Mucosa of rectum (tissue), 2 donors: ENCODE measurements at regions not wholly inside any gene's neighbourhood (a gene's known extent, or its start where the extent isn't known, plus 50 kb on each side); places are given as distances from the start of the nearest gene placed in this dataset.
A peak's percentile ranks its signal among the peaks of the same experiment; 100 is the strongest.
"Not testable (repeated sequence)": the region's sequence is repeated elsewhere in the genome, so short reads cannot be mapped to it uniquely, and the experiment has no call there.

Source experiments
- H3K27ac ChIP-seq, 2 donors: one replicate each; pipeline ENCODE4 v1.7.0; 2013; ENCODE audit warnings: inconsistent platforms in 2 of 2, low read depth in 2 of 2, low read length in 2 of 2
- H3K27me3 ChIP-seq, 2 donors: one replicate each; pipeline ENCODE4 v1.7.0; 2013; ENCODE audit warnings: low read length in 2 of 2; ENCODE audit not compliant: control insufficient read depth in 2 of 2, insufficient read depth in 2 of 2
- H3K36me3 ChIP-seq, 2 donors: one replicate each; pipeline ENCODE4 v1.7.0; 2013; ENCODE audit warnings: low read length in 2 of 2; ENCODE audit not compliant: control insufficient read depth in 2 of 2, insufficient read depth in 2 of 2
- H3K4me1 ChIP-seq, 2 donors: one replicate each; pipeline ENCODE4 v1.7.0; 2013; ENCODE audit warnings: low read length in 2 of 2, mild to moderate bottlenecking in 1 of 2; ENCODE audit not compliant: control insufficient read depth in 2 of 2, insufficient read depth in 2 of 2
- H3K4me3 ChIP-seq, 2 donors: one replicate each; pipeline ENCODE4 v1.7.0; 2013; ENCODE audit warnings: low read length in 2 of 2
- H3K9ac ChIP-seq, 2 donors: one replicate each; pipeline ENCODE4 v1.7.0; 2013; ENCODE audit warnings: low read length in 2 of 2, low read depth in 1 of 2, mild to moderate bottlenecking in 1 of 2
- H3K9me3 ChIP-seq, 2 donors: one replicate each; pipeline ENCODE4 v1.7.0; 2013; ENCODE audit warnings: low read length in 2 of 2; ENCODE audit not compliant: control insufficient read depth in 2 of 2
- donor health status: healthy.
- donor health status: Normal muscosa, but diverticular disease.

GRCh38 chr4:25981749-25982148 is 67.7 kb downstream of the SMIM20 start:
- Histone ChIP-seq H3K9me3 (no peaks in the 10 kb centered on the region), H3K36me3 (no peaks in the 10 kb centered on the region), H3K27me3 (no peaks in the 10 kb centered on the region), H3K4me1 (no peaks in the 10 kb centered on the region), H3K4me3 (no peak overlapping the region), H3K27ac (no peak overlapping the region), H3K9ac (no peak overlapping the region)

- peaks cover 0 to 2% of the 10 kb centered on the region in 2 donors for H3K4me1 ChIP-seq
- H3K9ac ChIP-seq, result no peak overlapping the region
- H3K27me3 ChIP-seq, result no peaks in the 10 kb centered on the region
- H3K27ac ChIP-seq, result no peak overlapping the region
- no peaks in the 10 kb centered on the region for H3K9me3 ChIP-seq
- no peaks in the 10 kb centered on the region for H3K36me3 ChIP-seq
- H3K4me3 ChIP-seq, result no peak overlapping the region
Measured at GRCh38 chr4:25982962-25983361, 68.9 kb downstream of the SMIM20 start.

GRCh38 chr4:25984266-25984665 is 70.2 kb downstream of the SMIM20 start:
- Histone ChIP-seq H3K4me3 (no peak overlapping the region), H3K9me3 (no peaks in the 10 kb centered on the region), H3K27me3 (no peaks in the 10 kb centered on the region), H3K36me3 (no peaks in the 10 kb centered on the region), H3K9ac (no peak overlapping the region), H3K4me1 (peaks cover 2 to 3% of the 10 kb centered on the region in 2 donors), H3K27ac (no peak overlapping the region)

- Histone ChIP-seq H3K27ac (peak overlapping the region in 1 of 2 donors; percentile 24), H3K36me3 (no peaks in the 10 kb centered on the region), H3K4me3 (no peak overlapping the region), H3K4me1 (peaks cover 2 to 3% of the 10 kb centered on the region in 2 donors), H3K27me3 (no peaks in the 10 kb centered on the region), H3K9me3 (no peaks in the 10 kb centered on the region), H3K9ac (no peak overlapping the region)
Measured at GRCh38 chr4:25984796-25985195, 70.8 kb downstream of the SMIM20 start.

GRCh38 chr4:25986807-25987206 is 72.8 kb downstream of the SMIM20 start:
- H3K36me3 ChIP-seq, result no peaks in the 10 kb centered on the region
- no peak overlapping the region for H3K4me3 ChIP-seq
- H3K27ac ChIP-seq, result no peak overlapping the region
- H3K9ac ChIP-seq, result no peak overlapping the region
- no peaks in the 10 kb centered on the region for H3K27me3 ChIP-seq
- H3K9me3 ChIP-seq, result no peaks in the 10 kb centered on the region
- peaks cover 2 to 3% of the 10 kb centered on the region in 2 donors for H3K4me1 ChIP-seq

- Histone ChIP-seq H3K9ac (no peak overlapping the region), H3K4me1 (peaks cover 2 to 3% of the 10 kb centered on the region in 2 donors), H3K4me3 (no peak overlapping the region), H3K9me3 (no peaks in the 10 kb centered on the region), H3K36me3 (no peaks in the 10 kb centered on the region), H3K27ac (no peak overlapping the region), H3K27me3 (no peaks in the 10 kb centered on the region)
Measured at GRCh38 chr4:25991340-25991739, 77.3 kb downstream of the SMIM20 start.

GRCh38 chr4:25993395-25994185 is 79.6 kb downstream of the SMIM20 start:
- no peaks in the 10 kb centered on the region for H3K36me3 ChIP-seq
- no peak overlapping the region for H3K9ac ChIP-seq
- H3K4me1 ChIP-seq, result no peaks in the 10 kb centered on the region
- H3K27ac ChIP-seq, result no peak overlapping the region
- H3K9me3 ChIP-seq, result no peaks in the 10 kb centered on the region
- no peaks in the 10 kb centered on the region for H3K27me3 ChIP-seq
- H3K4me3 ChIP-seq, result no peak overlapping the region

- not testable (repeated sequence) for H3K4me1 ChIP-seq, H3K9me3 ChIP-seq, H3K27me3 ChIP-seq, H3K36me3 ChIP-seq, H3K27ac ChIP-seq, H3K9ac ChIP-seq, H3K4me3 ChIP-seq
Measured at GRCh38 chr4:25994577-25994976, 80.6 kb downstream of the SMIM20 start.

GRCh38 chr4:26000274-26000950 is 86.4 kb downstream of the SMIM20 start:
- no peak overlapping the region for H3K9ac ChIP-seq
- no peak overlapping the region for H3K4me3 ChIP-seq
- H3K4me1 ChIP-seq, result no peaks in the 10 kb centered on the region
- H3K36me3 ChIP-seq, result no peaks in the 10 kb centered on the region
- H3K27ac ChIP-seq, result no peak overlapping the region
- no peaks in the 10 kb centered on the region for H3K27me3 ChIP-seq
- H3K9me3 ChIP-seq, result no peaks in the 10 kb centered on the region

GRCh38 chr4:26001413-26001812 is 87.4 kb downstream of the SMIM20 start:
- H3K36me3 ChIP-seq, result no peaks in the 10 kb centered on the region
- H3K4me3 ChIP-seq, result no peak overlapping the region

More at GRCh38 chr4:26001413-26001812, 87.4 kb downstream of the SMIM20 start:
- no peaks in the 10 kb centered on the region for H3K27me3 ChIP-seq
- no peak overlapping the region for H3K9ac ChIP-seq
- H3K27ac ChIP-seq, result no peak overlapping the region
- no peaks in the 10 kb centered on the region for H3K4me1 ChIP-seq
- no peaks in the 10 kb centered on the region for H3K9me3 ChIP-seq
